ENCODE measurements at regions not wholly inside any gene's neighbourhood (a gene's known extent, or its start where the extent isn't known, plus 50 kb on each side); places are given as distances from the start of the nearest gene placed in this dataset.

- H3K27ac Mint-ChIP-seq (ENCODE audit: unreplicated experiment): peak overlapping the region; percentile 73
- no peak overlapping the region for H3K4me3 Mint-ChIP-seq (ENCODE audit: unreplicated experiment)
- H3K36me3 Mint-ChIP-seq (ENCODE audit: unreplicated experiment): peaks cover 2% of the 10 kb centered on the region
- H3K4me1 Mint-ChIP-seq (ENCODE audit: unreplicated experiment): peaks cover 48% of the 10 kb centered on the region
- H3K9me3 Mint-ChIP-seq (ENCODE audit: unreplicated experiment): no peaks in the 10 kb centered on the region
- no peak for DNase-seq (ENCODE audit: extremely low spot score, unreplicated experiment)
- no peaks in the 10 kb centered on the region for H3K27me3 Mint-ChIP-seq (ENCODE audit: unreplicated experiment)
- TF ChIP-seq CTCF (IDR thresholded peaks at IDR 0.05): no peak
Observed at GRCh38 chr15:35305946-35306345, 220.9 kb upstream of the NANOGP8 start.

DNA sequence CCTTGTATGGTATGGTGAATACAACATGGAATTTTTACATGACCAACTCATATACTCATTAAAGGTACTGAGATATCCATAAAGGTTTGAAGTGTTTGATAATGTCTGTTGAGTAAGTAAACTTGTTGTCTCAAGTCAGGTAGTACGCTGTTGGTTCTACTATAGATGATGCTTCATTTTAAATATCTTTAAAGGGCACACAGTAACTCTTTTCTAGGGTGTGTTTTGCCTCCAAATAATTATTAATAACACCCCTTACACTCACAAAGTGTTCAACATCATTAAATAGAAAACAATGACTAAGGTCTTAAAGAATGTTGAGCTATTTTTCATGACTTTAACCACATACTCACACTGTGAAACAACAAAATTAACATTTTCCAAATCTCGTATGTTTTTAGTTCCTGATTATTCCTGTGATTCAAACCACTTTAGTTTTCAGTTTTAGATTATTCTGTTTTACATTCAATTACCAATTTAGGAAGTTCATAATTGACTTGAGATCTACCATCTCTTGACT, 220.0 kb upstream of the NANOGP8 start:
- no peak for TF ChIP-seq CTCF (IDR thresholded peaks at IDR 0.05)
- Mint-ChIP-seq H3K9me3 (ENCODE audit: unreplicated experiment) (no peaks in the 10 kb centered on the region), H3K4me3 (ENCODE audit: unreplicated experiment) (no peak overlapping the region), H3K4me1 (ENCODE audit: unreplicated experiment) (peaks cover 45% of the 10 kb centered on the region), H3K36me3 (ENCODE audit: unreplicated experiment) (peaks cover 2% of the 10 kb centered on the region), H3K27me3 (ENCODE audit: unreplicated experiment) (no peaks in the 10 kb centered on the region), H3K27ac (ENCODE audit: unreplicated experiment) (peak overlapping the region; percentile 27)
- no peak for DNase-seq (ENCODE audit: extremely low spot score, unreplicated experiment)

- H3K27me3 Mint-ChIP-seq (ENCODE audit: unreplicated experiment): no peaks in the 10 kb centered on the region
- no peak for TF ChIP-seq CTCF (IDR thresholded peaks at IDR 0.05)
- no peak overlapping the region for H3K4me3 Mint-ChIP-seq (ENCODE audit: unreplicated experiment)
- no peak for DNase-seq (ENCODE audit: extremely low spot score, unreplicated experiment)
- H3K4me1 Mint-ChIP-seq (ENCODE audit: unreplicated experiment): peaks cover 38% of the 10 kb centered on the region
- no peaks in the 10 kb centered on the region for H3K9me3 Mint-ChIP-seq (ENCODE audit: unreplicated experiment)
- peaks cover 2% of the 10 kb centered on the region for H3K36me3 Mint-ChIP-seq (ENCODE audit: unreplicated experiment)
- no peak overlapping the region for H3K27ac Mint-ChIP-seq (ENCODE audit: unreplicated experiment)
Observed at GRCh38 chr15:35304389-35304788, 219.3 kb upstream of the NANOGP8 start.

DNA sequence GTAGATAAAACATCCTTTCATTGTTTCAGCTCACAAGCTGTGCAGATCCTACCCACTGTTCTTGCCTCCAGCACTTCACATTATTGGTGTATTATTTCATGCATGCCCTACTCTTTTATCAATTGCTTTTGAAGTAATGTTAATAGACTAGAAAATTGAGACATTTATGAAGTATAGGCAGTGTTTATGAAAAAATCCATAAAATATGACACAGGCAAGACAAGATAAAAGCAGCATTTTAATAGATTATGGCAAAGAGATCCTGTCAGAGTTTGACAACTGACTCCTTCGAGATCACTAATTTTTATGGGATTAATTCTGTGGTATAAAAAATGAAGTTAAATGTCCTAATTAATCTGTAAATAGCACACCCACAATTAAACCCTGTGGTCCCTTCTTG, 217.2 kb upstream of the NANOGP8 start:
- H3K27me3 Mint-ChIP-seq (ENCODE audit: unreplicated experiment): no peaks in the 10 kb centered on the region
- no peaks in the 10 kb centered on the region for H3K36me3 Mint-ChIP-seq (ENCODE audit: unreplicated experiment)
- TF ChIP-seq CTCF (IDR thresholded peaks at IDR 0.05): no peak
- no peak for DNase-seq (ENCODE audit: extremely low spot score, unreplicated experiment)
- no peaks in the 10 kb centered on the region for H3K9me3 Mint-ChIP-seq (ENCODE audit: unreplicated experiment)
- no peak overlapping the region for H3K4me3 Mint-ChIP-seq (ENCODE audit: unreplicated experiment)
- H3K27ac Mint-ChIP-seq (ENCODE audit: unreplicated experiment): no peak overlapping the region
- H3K4me1 Mint-ChIP-seq (ENCODE audit: unreplicated experiment): peaks cover 26% of the 10 kb centered on the region

GRCh38 chr15:35301088-35301487, 216.0 kb upstream of the NANOGP8 start:
- no peak for DNase-seq (ENCODE audit: extremely low spot score, unreplicated experiment)
- TF ChIP-seq CTCF (IDR thresholded peaks at IDR 0.05): no peak
- H3K36me3 Mint-ChIP-seq (ENCODE audit: unreplicated experiment): no peaks in the 10 kb centered on the region
- H3K4me1 Mint-ChIP-seq (ENCODE audit: unreplicated experiment): peaks cover 14% of the 10 kb centered on the region
- no peaks in the 10 kb centered on the region for H3K27me3 Mint-ChIP-seq (ENCODE audit: unreplicated experiment)
- no peak overlapping the region for H3K4me3 Mint-ChIP-seq (ENCODE audit: unreplicated experiment)
- no peak overlapping the region for H3K27ac Mint-ChIP-seq (ENCODE audit: unreplicated experiment)
- H3K9me3 Mint-ChIP-seq (ENCODE audit: unreplicated experiment): no peaks in the 10 kb centered on the region

All from osteocyte (in vitro differentiated cells).